ENCODE measurements at regions not wholly inside any gene's neighbourhood (a gene's known extent, or its start where the extent isn't known, plus 50 kb on each side); places are given as distances from the start of the nearest gene placed in this dataset.

DNA sequence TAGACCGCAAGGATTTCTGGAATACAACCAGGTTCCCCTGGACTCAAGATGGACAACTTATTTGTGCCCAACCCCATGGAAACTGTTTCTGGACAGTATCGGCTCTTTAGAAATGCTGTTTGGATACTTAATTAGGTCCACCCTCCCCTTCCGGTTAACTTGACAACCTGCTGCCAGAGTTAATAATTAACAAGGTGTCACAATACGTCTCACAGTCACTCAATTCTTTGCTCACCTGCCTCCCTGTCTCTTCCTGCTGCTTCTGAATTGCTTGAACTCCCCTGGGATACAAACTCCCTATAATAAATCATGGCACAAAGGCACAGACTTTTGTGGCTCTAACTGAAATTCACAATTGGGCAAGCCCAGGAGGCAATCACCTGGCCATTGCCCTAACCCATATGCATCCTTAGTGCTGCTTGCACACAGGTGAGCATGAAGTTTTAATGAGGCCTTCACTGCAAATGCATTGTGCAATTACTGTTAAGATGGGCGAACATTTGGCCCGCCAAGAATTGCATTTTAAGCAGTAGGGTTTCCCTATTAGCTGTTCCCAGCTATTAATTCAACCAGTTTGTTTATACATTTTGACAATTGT lies 504.4 kb upstream of the NOX3 start:
- H3K4me3 ChIP-seq (ENCODE audit: low read depth in 1 of 2, low read length in 1 of 2), result no peak overlapping the region
- TF ChIP-seq, protein P1, sequence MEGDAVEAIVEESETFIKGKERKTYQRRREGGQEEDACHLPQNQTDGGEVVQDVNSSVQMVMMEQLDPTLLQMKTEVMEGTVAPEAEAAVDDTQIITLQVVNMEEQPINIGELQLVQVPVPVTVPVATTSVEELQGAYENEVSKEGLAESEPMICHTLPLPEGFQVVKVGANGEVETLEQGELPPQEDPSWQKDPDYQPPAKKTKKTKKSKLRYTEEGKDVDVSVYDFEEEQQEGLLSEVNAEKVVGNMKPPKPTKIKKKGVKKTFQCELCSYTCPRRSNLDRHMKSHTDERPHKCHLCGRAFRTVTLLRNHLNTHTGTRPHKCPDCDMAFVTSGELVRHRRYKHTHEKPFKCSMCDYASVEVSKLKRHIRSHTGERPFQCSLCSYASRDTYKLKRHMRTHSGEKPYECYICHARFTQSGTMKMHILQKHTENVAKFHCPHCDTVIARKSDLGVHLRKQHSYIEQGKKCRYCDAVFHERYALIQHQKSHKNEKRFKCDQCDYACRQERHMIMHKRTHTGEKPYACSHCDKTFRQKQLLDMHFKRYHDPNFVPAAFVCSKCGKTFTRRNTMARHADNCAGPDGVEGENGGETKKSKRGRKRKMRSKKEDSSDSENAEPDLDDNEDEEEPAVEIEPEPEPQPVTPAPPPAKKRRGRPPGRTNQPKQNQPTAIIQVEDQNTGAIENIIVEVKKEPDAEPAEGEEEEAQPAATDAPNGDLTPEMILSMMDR (IDR thresholded peaks at IDR 0.05), result no peak
- peaks cover 0 to 2% of the 10 kb centered on the region in 2 experiments for H3K4me1 ChIP-seq (ENCODE audit: control insufficient read depth in 1 of 2, insufficient read depth in 1 of 2, low read depth in 1 of 2, low read length in 1 of 2)
- H3K9me3 ChIP-seq, result no peaks in the 10 kb centered on the region
- H3K27me3 ChIP-seq, result no peaks in the 10 kb centered on the region
- no peak overlapping the region for H3K27ac ChIP-seq
- H3K36me3 ChIP-seq, result no peaks in the 10 kb centered on the region

DNA sequence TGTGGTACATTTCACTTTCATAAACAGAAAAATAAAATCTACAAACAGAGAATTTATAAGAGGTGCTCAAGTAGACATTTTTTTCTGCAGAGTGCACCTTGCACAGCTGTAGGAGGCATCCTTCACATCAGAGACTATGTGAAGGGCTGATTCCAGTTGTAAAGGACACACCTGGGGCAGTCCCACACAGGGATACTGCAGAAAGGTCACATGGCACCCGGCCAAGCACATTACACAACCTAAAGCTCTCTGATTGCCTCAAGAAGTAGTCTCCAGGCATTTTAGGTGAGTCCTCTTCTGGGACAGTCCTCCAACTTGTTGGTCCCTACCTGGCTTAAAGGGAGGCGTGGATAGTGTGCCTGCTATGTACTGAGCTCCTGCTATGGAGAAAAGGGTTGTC lies 502.9 kb upstream of the NOX3 start:
- Histone ChIP-seq H3K27ac (no peak overlapping the region), H3K4me1 (ENCODE audit: control insufficient read depth in 1 of 2, insufficient read depth in 1 of 2, low read depth in 1 of 2, low read length in 1 of 2) (peaks cover 0 to 4% of the 10 kb centered on the region in 2 experiments), H3K4me3 (ENCODE audit: low read depth in 1 of 2, low read length in 1 of 2) (no peak overlapping the region), H3K27me3 (no peaks in the 10 kb centered on the region), H3K36me3 (no peaks in the 10 kb centered on the region), H3K9me3 (no peaks in the 10 kb centered on the region)
- TF ChIP-seq, protein P1 (IDR thresholded peaks at IDR 0.05), result no peak

DNA sequence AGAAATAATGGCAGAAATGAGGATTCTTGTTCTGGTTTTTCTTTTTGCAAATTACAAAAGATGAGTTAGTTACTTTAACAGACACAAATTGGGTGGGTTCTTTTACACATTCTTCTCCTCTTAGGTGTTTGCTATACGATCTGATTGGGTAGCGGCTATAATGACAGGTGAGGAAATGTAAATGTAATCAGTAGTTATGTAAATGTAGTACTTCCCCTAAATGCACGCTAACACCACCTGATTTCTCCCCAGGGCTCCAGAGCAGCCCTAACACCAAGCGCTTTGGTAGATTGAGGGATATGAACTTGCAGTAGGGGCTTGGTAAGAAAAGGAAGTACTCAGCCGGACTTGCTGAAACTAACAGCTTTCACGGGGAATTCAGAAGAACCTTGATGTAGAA lies 499.4 kb upstream of the NOX3 start:
- no peak overlapping the region for H3K4me3 ChIP-seq (ENCODE audit: low read depth in 1 of 2, low read length in 1 of 2)
- H3K36me3 ChIP-seq, result no peaks in the 10 kb centered on the region
- no peak overlapping the region for H3K27ac ChIP-seq
- H3K27me3 ChIP-seq, result no peaks in the 10 kb centered on the region
- no peaks in the 10 kb centered on the region for H3K9me3 ChIP-seq
- H3K4me1 ChIP-seq (ENCODE audit: control insufficient read depth in 1 of 2, insufficient read depth in 1 of 2, low read depth in 1 of 2, low read length in 1 of 2), result peaks cover 0 to 4% of the 10 kb centered on the region in 2 experiments
- TF ChIP-seq, protein P1 (IDR thresholded peaks at IDR 0.05), result no peak

DNA sequence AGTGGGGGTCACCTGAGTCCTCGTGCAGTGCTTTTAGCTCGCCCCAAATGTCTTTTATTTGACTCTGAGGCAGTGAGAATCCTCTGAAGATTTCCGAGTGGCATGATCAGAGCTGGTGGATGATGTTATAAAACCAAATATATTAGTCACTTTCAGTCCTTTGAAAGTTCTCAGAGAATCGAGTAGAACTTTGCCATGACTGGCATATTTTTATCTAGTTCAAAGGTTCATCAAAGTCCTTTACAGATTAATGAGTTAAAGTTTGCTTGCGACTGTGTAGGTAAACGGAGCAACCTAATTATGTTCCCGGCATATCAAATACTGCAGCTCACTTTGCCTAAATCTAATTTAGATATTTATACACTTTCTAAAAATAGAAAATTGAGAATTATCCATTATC lies 498.5 kb upstream of the NOX3 start:
- no peak overlapping the region for H3K27ac ChIP-seq
- TF ChIP-seq, protein P1 (IDR thresholded peaks at IDR 0.05), result no peak
- no peaks in the 10 kb centered on the region for H3K27me3 ChIP-seq
- peaks cover 0 to 4% of the 10 kb centered on the region in 2 experiments for H3K4me1 ChIP-seq (ENCODE audit: control insufficient read depth in 1 of 2, insufficient read depth in 1 of 2, low read depth in 1 of 2, low read length in 1 of 2)
- no peaks in the 10 kb centered on the region for H3K9me3 ChIP-seq
- H3K36me3 ChIP-seq, result no peaks in the 10 kb centered on the region
- no peak overlapping the region for H3K4me3 ChIP-seq (ENCODE audit: low read depth in 1 of 2, low read length in 1 of 2)

DNA sequence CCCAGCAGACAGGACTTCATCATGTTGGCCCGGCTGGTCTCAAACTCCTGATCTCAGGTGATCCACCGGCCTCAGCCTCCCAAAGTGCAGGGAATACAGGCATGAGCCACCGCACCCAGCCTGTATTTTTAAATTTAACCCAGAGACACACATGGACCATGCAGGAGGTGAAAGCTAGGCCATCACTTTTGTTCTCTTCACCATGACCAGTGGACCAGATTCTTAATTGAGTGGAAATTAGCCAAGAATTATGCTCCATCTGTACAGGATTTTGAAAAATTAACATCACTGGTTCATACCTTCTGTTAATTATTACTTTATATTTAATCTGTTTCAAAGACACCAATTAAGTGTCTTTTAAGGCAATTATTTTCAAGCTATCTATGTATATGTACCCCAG lies 493.6 kb upstream of the NOX3 start:
- Histone ChIP-seq H3K36me3 (no peaks in the 10 kb centered on the region), H3K4me1 (ENCODE audit: control insufficient read depth in 1 of 2, insufficient read depth in 1 of 2, low read depth in 1 of 2, low read length in 1 of 2) (no peaks in the 10 kb centered on the region), H3K27me3 (no peaks in the 10 kb centered on the region), H3K9me3 (no peaks in the 10 kb centered on the region), H3K27ac (no peak overlapping the region), H3K4me3 (ENCODE audit: low read depth in 1 of 2, low read length in 1 of 2) (no peak overlapping the region)
- TF ChIP-seq, protein P1 (IDR thresholded peaks at IDR 0.05), result no peak
